Lower lobe of right lung (tissue), 2 donors: ENCODE measurements at regions not wholly inside any gene's neighbourhood (a gene's known extent, or its start where the extent isn't known, plus 50 kb on each side); places are given as distances from the start of the nearest gene placed in this dataset.

Experiments used
- ATAC-seq, 2 donors: fragments of 200-7000 bp; cut with Tn5 transposase; one replicate each; pipeline ENCODE4 v1.9.1; 2020 to 2022; ENCODE audit warnings: mild to moderate bottlenecking in 2 of 2, moderate library complexity in 2 of 2
- DNase-seq: peaks from one replicate; pipeline ENCODE4 v3.0.0-alpha.2; 2020
- H3K27ac ChIP-seq: fragments of 200-600 bp; one replicate; pipeline ENCODE4 v1.8.0; 2022
- H3K27me3 ChIP-seq: fragments of 200-600 bp; one replicate; pipeline ENCODE4 v1.8.0; 2022; ENCODE audit warnings: low read depth
- H3K36me3 ChIP-seq: fragments of 200-600 bp; one replicate; pipeline ENCODE4 v1.8.0; 2022; ENCODE audit warnings: mild to moderate bottlenecking
- H3K4me1 ChIP-seq: fragments of 200-600 bp; one replicate; pipeline ENCODE4 v1.8.0; 2022
- H3K4me3 ChIP-seq: fragments of 200-600 bp; one replicate; pipeline ENCODE4 v1.8.0; 2022; ENCODE audit warnings: mild to moderate bottlenecking
- H3K9me3 ChIP-seq: fragments of 200-600 bp; one replicate; pipeline ENCODE4 v1.8.0; 2022
- CTCF ChIP-seq: fragments of 200-600 bp; IDR thresholded peaks from one replicate; pipeline ENCODE4 v1.8.0; 2022; ENCODE audit warnings: antibody characterized with exemption, mild to moderate bottlenecking
- intact Hi-C: fragments of 100-400 bp; cut with DNase I; formaldehyde crosslinking; loops from one replicate; pipeline ENCODE4 v1.11.0; 2022
- donor health status: DM: no; HTN: yes; CAD: no; lungs with severe emphysema.

- intact Hi-C loops: no loop called here
- H3K27me3 ChIP-seq: peaks cover 5% of the 10 kb centered on the region
- TF ChIP-seq CTCF: no peak
- ATAC-seq: no peak
- no peak overlapping the region for H3K4me3 ChIP-seq
- no peak for DNase-seq
- H3K9me3 ChIP-seq: peaks cover 4% of the 10 kb centered on the region
- H3K4me1 ChIP-seq: no peaks in the 10 kb centered on the region
- no peak overlapping the region for H3K27ac ChIP-seq
- H3K36me3 ChIP-seq: no peaks in the 10 kb centered on the region
These were observed 65.4 kb downstream of the FZD10 start for GRCh38 chr12:130227641-130228040.

GRCh38 chr12:130236446-130236845 is 74.2 kb downstream of the FZD10 start:
- intact Hi-C loops: no loop called here
- Histone ChIP-seq H3K4me1 (no peaks in the 10 kb centered on the region), H3K36me3 (no peaks in the 10 kb centered on the region), H3K27me3 (no peaks in the 10 kb centered on the region), H3K27ac (no peak overlapping the region), H3K9me3 (no peaks in the 10 kb centered on the region), H3K4me3 (no peak overlapping the region)
- no peak for ATAC-seq
- no peak for TF ChIP-seq CTCF
- DNase-seq: no peak

DNA sequence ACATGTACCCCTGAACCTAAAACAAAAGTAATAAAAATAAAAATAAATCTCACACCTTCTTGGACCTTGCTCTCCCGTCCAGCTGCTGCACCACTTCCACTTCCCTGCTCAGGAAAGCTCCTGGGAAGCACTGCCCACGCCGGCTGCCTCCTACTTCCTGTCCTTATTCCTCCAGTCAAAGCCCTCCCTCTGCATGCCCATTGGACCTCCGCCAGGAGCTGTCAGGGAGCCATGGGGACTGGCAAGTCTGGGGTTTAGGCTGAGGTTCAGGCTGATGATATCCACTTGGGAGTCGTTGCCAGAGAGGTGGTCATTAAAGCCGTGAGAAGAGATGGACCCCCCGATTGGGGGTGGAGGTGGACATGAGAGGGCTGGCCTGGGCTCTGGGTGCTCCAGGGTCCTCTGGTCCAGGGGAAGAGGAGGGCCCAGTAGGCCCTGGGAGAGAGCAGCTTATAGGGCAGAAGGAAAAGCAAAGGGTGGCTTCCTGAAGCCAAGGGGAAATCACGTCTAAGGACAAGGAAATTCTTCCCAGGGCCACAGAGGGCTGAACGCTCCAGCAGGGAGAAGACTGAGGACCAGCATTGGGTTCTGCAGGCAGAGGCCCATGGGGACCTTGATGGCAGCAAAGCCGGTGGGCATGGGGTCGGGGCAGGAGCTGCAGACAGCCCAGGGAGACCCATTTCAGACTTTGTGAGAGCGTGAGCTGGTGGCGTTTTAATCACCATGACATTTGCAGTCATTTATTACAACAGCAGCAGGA is 78.7 kb downstream of the FZD10 start:
- ATAC-seq: no peak
- intact Hi-C loops: no loop called here
- no peaks in the 10 kb centered on the region for H3K9me3 ChIP-seq
- H3K4me1 ChIP-seq: no peaks in the 10 kb centered on the region
- H3K4me3 ChIP-seq: no peak overlapping the region
- no peak for TF ChIP-seq CTCF
- no peak overlapping the region for H3K27ac ChIP-seq
- no peaks in the 10 kb centered on the region for H3K27me3 ChIP-seq
- no peak for DNase-seq
- H3K36me3 ChIP-seq: no peaks in the 10 kb centered on the region

GRCh38 chr12:130242506-130242905 is 80.2 kb downstream of the FZD10 start:
- no peaks in the 10 kb centered on the region for H3K27me3 ChIP-seq
- TF ChIP-seq CTCF: no peak
- no peaks in the 10 kb centered on the region for H3K36me3 ChIP-seq
- no peak overlapping the region for H3K27ac ChIP-seq
- intact Hi-C loops: no loop called here
- ATAC-seq: no peak
- no peak for DNase-seq
- no peak overlapping the region for H3K4me3 ChIP-seq
- no peaks in the 10 kb centered on the region for H3K9me3 ChIP-seq
- no peaks in the 10 kb centered on the region for H3K4me1 ChIP-seq

GRCh38 chr12:130245251-130245650 is 83.0 kb downstream of the FZD10 start:
- DNase-seq: no peak
- TF ChIP-seq CTCF: no peak
- no peak for ATAC-seq
- no peaks in the 10 kb centered on the region for H3K36me3 ChIP-seq
- H3K27ac ChIP-seq: no peak overlapping the region
- no peaks in the 10 kb centered on the region for H3K9me3 ChIP-seq
- H3K27me3 ChIP-seq: no peaks in the 10 kb centered on the region
- no peaks in the 10 kb centered on the region for H3K4me1 ChIP-seq
- intact Hi-C loops: no loop called here
- no peak overlapping the region for H3K4me3 ChIP-seq
